NCI-H345 treated with DMSO at 0.1 percent for 48 hours (cell line): ENCODE measurements at regions not wholly inside any gene's neighbourhood (a gene's known extent, or its start where the extent isn't known, plus 50 kb on each side); places are given as distances from the start of the nearest gene placed in this dataset.

Experiments used
- DNase-seq: peaks from one replicate; lab custom pipeline; 2025; ENCODE audit not compliant: unreplicated experiment; lab: John Stamatoyannopoulos, UW

GRCh38 chr1:36612121-36612520, 129.4 kb upstream of the CSF3R start:
- DNase-seq, result no peak

- DNase-seq, result peak; percentile 40
Observed at GRCh38 chr1:36609241-36610027, 126.7 kb upstream of the CSF3R start.

- no peak for DNase-seq
Observed at GRCh38 chr1:36608272-36608671, 125.6 kb upstream of the CSF3R start.

GRCh38 chr1:36607263-36607651, 124.5 kb upstream of the CSF3R start:
- DNase-seq, result no peak

GRCh38 chr1:36606641-36607262, 124.0 kb upstream of the CSF3R start:
- DNase-seq, result no peak

GRCh38 chr1:36605942-36606640, 123.4 kb upstream of the CSF3R start:
- no peak for DNase-seq

- DNase-seq, result no peak
Observed at GRCh38 chr1:36603461-36603860, 120.7 kb upstream of the CSF3R start.

GRCh38 chr1:36602184-36602583, 119.5 kb upstream of the CSF3R start:
- DNase-seq, result peak; percentile 92

- DNase-seq, result no peak
Observed at GRCh38 chr1:36599828-36600227, 117.1 kb upstream of the CSF3R start.

- no peak for DNase-seq
Observed at GRCh38 chr1:36597514-36597913, 114.8 kb upstream of the CSF3R start.

GRCh38 chr1:36595921-36596320, 113.2 kb upstream of the CSF3R start:
- DNase-seq, result no peak

GRCh38 chr1:36595349-36595748, 112.6 kb upstream of the CSF3R start:
- no peak for DNase-seq

GRCh38 chr1:36594023-36594422, 111.3 kb upstream of the CSF3R start:
- no peak for DNase-seq

GRCh38 chr1:36591278-36591677, 108.6 kb upstream of the CSF3R start:
- DNase-seq, result no peak

GRCh38 chr1:36590771-36591170, 108.1 kb upstream of the CSF3R start:
- no peak for DNase-seq

- no peak for DNase-seq
Observed at GRCh38 chr1:36590264-36590663, 107.6 kb upstream of the CSF3R start.

GRCh38 chr1:36588972-36589371, 106.3 kb upstream of the CSF3R start:
- no peak for DNase-seq

- DNase-seq, result peak; percentile 72
Observed at GRCh38 chr1:36585569-36586548, 103.1 kb upstream of the CSF3R start.

- DNase-seq, result no peak
Observed at GRCh38 chr1:36584874-36585453, 102.3 kb upstream of the CSF3R start.

- no peak for DNase-seq
Observed at GRCh38 chr1:36583980-36584782, 101.5 kb upstream of the CSF3R start.
